SK-N-SH (cell line): ENCODE measurements at regions not wholly inside any gene's neighbourhood (a gene's known extent, or its start where the extent isn't known, plus 50 kb on each side); places are given as distances from the start of the nearest gene placed in this dataset.

Experiments used
- CTCF ChIA-PET: fragments of 300-600, 350-600 bp; formaldehyde crosslinking; extraction: SDS; loops from one replicate; lab custom pipeline; 2021; lab: Yijun Ruan, JAX
- POLR2A ChIA-PET: fragments of 350-600 bp; sonication (Branson Sonifier 250); formaldehyde crosslinking; extraction: SDS; loops from one replicate; lab custom pipeline; 2020; ENCODE audit warnings: antibody characterized with exemption, inconsistent platforms; lab: Yijun Ruan, JAX
- DNase-seq: peaks from one replicate; pipeline ENCODE4 v3.0.0; 2012
- H2AFZ ChIP-seq: fragments of 200-600 bp; sonication (generic); 2 replicates; pipeline ENCODE4 v1.8.1; 2016; ENCODE audit warnings: antibody characterized with exemption, mild to moderate bottlenecking, low read depth
- H3F3A ChIP-seq: fragments of 200-600 bp; sonication (generic); replicated peaks from 2 replicates; pipeline ENCODE3; 2016; ENCODE audit warnings: antibody characterized with exemption, mild to moderate bottlenecking; ENCODE audit not compliant: insufficient read depth
- H3K27ac ChIP-seq, 2 experiments: fragments of 200-500 bp in 1 of 2; fragments of 200-600 bp in 1 of 2; sonication (Bioruptor generic) in 1 of 2; sonication (generic), shearing (Covaris generic) in 1 of 2; 2 replicates each; pipeline versions ENCODE4 v1.5.1 to v1.6.1; 2014 to 2016; ENCODE audit warnings: low read depth in 2 of 2, inconsistent platforms in 1 of 2, low read length in 1 of 2, mild to moderate bottlenecking in 1 of 2, mixed read lengths in 1 of 2
- H3K27me3 ChIP-seq: fragments of 200-600 bp; sonication (generic), shearing (Covaris generic); 2 replicates; pipeline ENCODE4 v1.6.1; 2016; ENCODE audit warnings: mixed run types; ENCODE audit not compliant: insufficient read depth
- H3K36me3 ChIP-seq, 2 experiments: fragments of 200-500 bp in 1 of 2; fragments of 200-600 bp in 1 of 2; sonication (Bioruptor generic) in 1 of 2; sonication (generic) in 1 of 2; replicated peaks in 1 of 2; 2 replicates each; pipeline versions ENCODE3 to v1.5.1; 2014 to 2016; ENCODE audit warnings: low read length in 1 of 2, mild to moderate bottlenecking in 1 of 2; ENCODE audit not compliant: insufficient read depth in 2 of 2, control insufficient read depth in 1 of 2
- H3K4me1 ChIP-seq, 2 experiments: fragments of 200-500 bp in 1 of 2; fragments of 200-600 bp in 1 of 2; sonication (Bioruptor generic) in 1 of 2; sonication (generic), shearing (Covaris generic) in 1 of 2; 2 replicates each; pipeline versions ENCODE4 v1.5.1 to v1.6.1; 2014 to 2016; ENCODE audit warnings: low read depth in 1 of 2, low read length in 1 of 2, mixed run types in 1 of 2; ENCODE audit not compliant: insufficient read depth in 2 of 2, control insufficient read depth in 1 of 2
- H3K4me2 ChIP-seq: fragments of 200-600 bp; sonication (generic), shearing (Covaris generic); 2 replicates; pipeline ENCODE4 v1.6.1; 2017; ENCODE audit warnings: mixed run types
- H3K4me3 ChIP-seq, 2 experiments: fragments of 200-500 bp in 1 of 2; fragments of 200-600 bp in 1 of 2; sonication (Bioruptor generic) in 1 of 2; sonication (generic), shearing (Covaris generic) in 1 of 2; 2 replicates each; pipeline versions ENCODE4 v1.5.1 to v1.8.1; 2014 to 2016; ENCODE audit warnings: low read depth in 2 of 2, inconsistent platforms in 1 of 2, low read length in 1 of 2, mild to moderate bottlenecking in 1 of 2, mixed read lengths in 1 of 2, moderate library complexity in 1 of 2
- H3K79me2 ChIP-seq: fragments of 200-600 bp; sonication (generic); 2 replicates; pipeline ENCODE4 v1.8.1; 2017; ENCODE audit warnings: mild to moderate bottlenecking; ENCODE audit not compliant: insufficient read depth
- H3K9ac ChIP-seq: fragments of 200-600 bp; sonication (generic); 2 replicates; pipeline ENCODE4 v1.6.1; 2017; ENCODE audit warnings: mixed run types
- H3K9me2 ChIP-seq: fragments of 200-600 bp; sonication (generic); 2 replicates; pipeline ENCODE4 v1.6.1; 2017; ENCODE audit warnings: mixed run types
- H3K9me3 ChIP-seq: fragments of 200-600 bp; sonication (generic); 2 replicates; pipeline ENCODE4 v1.6.1; 2017; ENCODE audit warnings: mixed run types, mild to moderate bottlenecking, moderate library complexity
- H4K20me1 ChIP-seq: fragments of 200-600 bp; sonication (generic); 2 replicates; pipeline ENCODE4 v1.6.1; 2017; ENCODE audit warnings: mild to moderate bottlenecking, mixed run types; ENCODE audit not compliant: insufficient read depth
- CHD2 ChIP-seq: fragments of 150-350 bp; IDR thresholded peaks from 2 replicates; pipeline ENCODE4 v1.6.1; 2018; ENCODE audit warnings: low read length; ENCODE audit not compliant: partially characterized antibody
- ELF1 ChIP-seq: IDR thresholded peaks from 2 replicates; pipeline ENCODE4 v1.4.0; 2012
- EZH2phosphoT487 ChIP-seq: fragments of 200-600 bp; sonication (generic); IDR thresholded peaks from 2 replicates; pipeline ENCODE4 v1.6.1; 2017; ENCODE audit warnings: low read depth, mixed run types, mild to moderate bottlenecking, antibody characterized with exemption, moderate library complexity, borderline replicate concordance
- FOSL2 ChIP-seq: IDR thresholded peaks from 2 replicates; pipeline ENCODE4 v1.4.0; 2012; ENCODE audit warnings: low read depth, mild to moderate bottlenecking, moderate library complexity, borderline replicate concordance
- FOXM1 ChIP-seq: IDR thresholded peaks from 2 replicates; pipeline ENCODE4 v1.4.0; 2012; ENCODE audit warnings: low read depth, mild to moderate bottlenecking
- GABPA ChIP-seq: IDR thresholded peaks from 2 replicates; pipeline ENCODE4 v1.4.0; 2012; ENCODE audit warnings: low read depth, mild to moderate bottlenecking
- JUND ChIP-seq: IDR thresholded peaks from 2 replicates; pipeline ENCODE4 v1.4.0; 2012
- NFIC ChIP-seq: IDR thresholded peaks from 2 replicates; pipeline ENCODE4 v1.4.0; 2012; ENCODE audit warnings: borderline replicate concordance
- RCOR1 ChIP-seq: fragments of 150-350 bp; IDR thresholded peaks from 2 replicates; pipeline ENCODE4 v1.6.1; 2017; ENCODE audit warnings: antibody characterized with exemption, low read length
- RXRA ChIP-seq: IDR thresholded peaks from 2 replicates; pipeline ENCODE4 v1.4.0; 2012; ENCODE audit warnings: low read depth, mild to moderate bottlenecking, borderline replicate concordance
- SMC3 ChIP-seq: IDR thresholded peaks from 2 replicates; pipeline ENCODE4 v1.6.1; 2012; ENCODE audit warnings: low read depth, low read length, improper control_type of control experiment
- TCF12 ChIP-seq: IDR thresholded peaks from 2 replicates; pipeline ENCODE4 v1.4.0; 2012
- TEAD4 ChIP-seq: IDR thresholded peaks from 2 replicates; pipeline ENCODE4 v1.4.0; 2012; ENCODE audit warnings: mild to moderate bottlenecking, borderline replicate concordance; ENCODE audit not compliant: insufficient read depth
- WGBS: methylation state at CpG from one replicate; pipeline ENCODE4 v1.1.6; 2017; ENCODE audit warnings: low lambda C conversion rate; 5-methylcytosine and 5-hydroxymethylcytosine counted together
- TF ChIP-seq, protein P1 (sequence below): IDR thresholded peaks from 2 replicates; pipeline ENCODE4 v1.4.0; 2012; ENCODE audit warnings: low read depth, borderline replicate concordance
- TF ChIP-seq, protein P2 (sequence below): IDR thresholded peaks from 2 replicates; pipeline ENCODE4 v1.6.1; 2012; ENCODE audit warnings: mild to moderate bottlenecking, low read depth, low read length, moderate library complexity
- TF ChIP-seq, protein P3 (sequence below): fragments of 150-350 bp; IDR thresholded peaks from 2 replicates; pipeline ENCODE4 v1.6.1; 2017; ENCODE audit warnings: antibody characterized with exemption, low read length, low read depth, borderline replicate concordance

DNA sequence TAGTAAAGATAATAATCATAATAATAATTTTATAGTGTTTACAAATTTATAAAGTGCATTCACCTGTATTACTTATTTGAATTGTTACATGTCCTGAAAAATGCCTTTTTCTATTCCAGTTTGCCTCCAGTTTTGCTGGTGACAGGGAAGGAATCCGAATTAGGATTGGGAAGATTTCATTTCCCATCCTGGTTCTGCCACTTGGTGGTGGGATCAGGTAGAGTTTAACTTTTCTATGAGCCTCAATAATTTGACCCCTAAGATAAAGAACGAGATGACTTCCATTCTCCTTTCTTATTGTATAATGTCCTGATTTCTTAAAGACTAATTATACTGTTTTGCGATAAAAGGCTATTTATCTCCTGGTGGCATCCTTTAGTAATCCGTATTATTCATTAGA, 1090.9 kb downstream of the RAPGEF2 start:
- H3K4me3 ChIP-seq: no peak overlapping the region
- no peak for DNase-seq
- H3K79me2 ChIP-seq: no peaks in the 10 kb centered on the region
- CTCF ChIA-PET: no interaction called here
- no peaks in the 10 kb centered on the region for H3K27me3 ChIP-seq
- POLR2A ChIA-PET: no interaction called here
- no peak overlapping the region for H3K4me2 ChIP-seq
- TF ChIP-seq GABPA (no peak), FOXM1 (no peak), RXRA (no peak), TEAD4 (no peak), ELF1 (no peak)
- TF ChIP-seq, protein P1, sequence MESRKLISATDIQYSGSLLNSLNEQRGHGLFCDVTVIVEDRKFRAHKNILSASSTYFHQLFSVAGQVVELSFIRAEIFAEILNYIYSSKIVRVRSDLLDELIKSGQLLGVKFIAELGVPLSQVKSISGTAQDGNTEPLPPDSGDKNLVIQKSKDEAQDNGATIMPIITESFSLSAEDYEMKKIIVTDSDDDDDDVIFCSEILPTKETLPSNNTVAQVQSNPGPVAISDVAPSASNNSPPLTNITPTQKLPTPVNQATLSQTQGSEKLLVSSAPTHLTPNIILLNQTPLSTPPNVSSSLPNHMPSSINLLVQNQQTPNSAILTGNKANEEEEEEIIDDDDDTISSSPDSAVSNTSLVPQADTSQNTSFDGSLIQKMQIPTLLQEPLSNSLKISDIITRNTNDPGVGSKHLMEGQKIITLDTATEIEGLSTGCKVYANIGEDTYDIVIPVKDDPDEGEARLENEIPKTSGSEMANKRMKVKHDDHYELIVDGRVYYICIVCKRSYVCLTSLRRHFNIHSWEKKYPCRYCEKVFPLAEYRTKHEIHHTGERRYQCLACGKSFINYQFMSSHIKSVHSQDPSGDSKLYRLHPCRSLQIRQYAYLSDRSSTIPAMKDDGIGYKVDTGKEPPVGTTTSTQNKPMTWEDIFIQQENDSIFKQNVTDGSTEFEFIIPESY: no peak
- TF ChIP-seq, protein P2, sequence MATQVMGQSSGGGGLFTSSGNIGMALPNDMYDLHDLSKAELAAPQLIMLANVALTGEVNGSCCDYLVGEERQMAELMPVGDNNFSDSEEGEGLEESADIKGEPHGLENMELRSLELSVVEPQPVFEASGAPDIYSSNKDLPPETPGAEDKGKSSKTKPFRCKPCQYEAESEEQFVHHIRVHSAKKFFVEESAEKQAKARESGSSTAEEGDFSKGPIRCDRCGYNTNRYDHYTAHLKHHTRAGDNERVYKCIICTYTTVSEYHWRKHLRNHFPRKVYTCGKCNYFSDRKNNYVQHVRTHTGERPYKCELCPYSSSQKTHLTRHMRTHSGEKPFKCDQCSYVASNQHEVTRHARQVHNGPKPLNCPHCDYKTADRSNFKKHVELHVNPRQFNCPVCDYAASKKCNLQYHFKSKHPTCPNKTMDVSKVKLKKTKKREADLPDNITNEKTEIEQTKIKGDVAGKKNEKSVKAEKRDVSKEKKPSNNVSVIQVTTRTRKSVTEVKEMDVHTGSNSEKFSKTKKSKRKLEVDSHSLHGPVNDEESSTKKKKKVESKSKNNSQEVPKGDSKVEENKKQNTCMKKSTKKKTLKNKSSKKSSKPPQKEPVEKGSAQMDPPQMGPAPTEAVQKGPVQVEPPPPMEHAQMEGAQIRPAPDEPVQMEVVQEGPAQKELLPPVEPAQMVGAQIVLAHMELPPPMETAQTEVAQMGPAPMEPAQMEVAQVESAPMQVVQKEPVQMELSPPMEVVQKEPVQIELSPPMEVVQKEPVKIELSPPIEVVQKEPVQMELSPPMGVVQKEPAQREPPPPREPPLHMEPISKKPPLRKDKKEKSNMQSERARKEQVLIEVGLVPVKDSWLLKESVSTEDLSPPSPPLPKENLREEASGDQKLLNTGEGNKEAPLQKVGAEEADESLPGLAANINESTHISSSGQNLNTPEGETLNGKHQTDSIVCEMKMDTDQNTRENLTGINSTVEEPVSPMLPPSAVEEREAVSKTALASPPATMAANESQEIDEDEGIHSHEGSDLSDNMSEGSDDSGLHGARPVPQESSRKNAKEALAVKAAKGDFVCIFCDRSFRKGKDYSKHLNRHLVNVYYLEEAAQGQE: no peak
- H3K9me3 ChIP-seq: no peaks in the 10 kb centered on the region; the same call in 1 of the 2 replicates
- no peaks in the 10 kb centered on the region for H3K36me3 ChIP-seq
- no peaks in the 10 kb centered on the region for H3K9me2 ChIP-seq
- H3F3A ChIP-seq: no peaks in the 10 kb centered on the region
- H2AFZ ChIP-seq: no peak overlapping the region
- H3K27ac ChIP-seq: no peak overlapping the region
- no peaks in the 10 kb centered on the region for H4K20me1 ChIP-seq
- H3K9ac ChIP-seq: no peak overlapping the region
- H3K4me1 ChIP-seq: no peaks in the 10 kb centered on the region
- WGBS: 33% methylated on average over 4 of the region's 4 CpGs

DNA sequence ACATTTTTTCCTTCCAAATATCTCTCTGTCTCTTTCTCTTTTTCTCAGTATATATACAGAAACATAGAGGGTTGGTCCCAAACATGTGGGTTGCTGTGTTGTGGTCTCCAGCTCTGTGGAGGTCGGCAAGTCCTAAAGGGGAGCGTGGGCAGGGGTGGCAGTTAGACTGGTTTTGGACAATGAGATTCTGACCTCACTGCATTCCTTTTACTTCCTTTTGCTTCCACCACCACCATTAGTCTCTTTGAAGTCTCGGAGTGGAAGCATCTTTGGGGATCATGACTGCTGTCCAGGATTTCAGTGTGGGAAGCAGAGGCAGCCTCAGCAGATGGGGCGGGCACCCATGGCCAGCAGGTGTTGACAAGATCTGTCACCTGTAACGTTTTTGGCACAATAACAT, 1091.8 kb downstream of the RAPGEF2 start:
- Histone ChIP-seq H3K9me2 (no peaks in the 10 kb centered on the region), H3K36me3 (no peaks in the 10 kb centered on the region), H4K20me1 (no peaks in the 10 kb centered on the region), H3K79me2 (no peaks in the 10 kb centered on the region), H3K4me2 (no peak overlapping the region), H2AFZ (no peak overlapping the region), H3K4me1 (no peaks in the 10 kb centered on the region), H3K27me3 (no peaks in the 10 kb centered on the region), H3K9me3 (peaks cover under 1% of the 10 kb centered on the region; the same call in 1 of the 2 replicates), H3K4me3 (no peak overlapping the region), H3F3A (no peaks in the 10 kb centered on the region), H3K9ac (no peak overlapping the region), H3K27ac (no peak overlapping the region)
- no peak for DNase-seq
- WGBS: 43% methylated on average over 5 of the region's 5 CpGs
- ChIA-PET POLR2A (no interaction called here), CTCF (no interaction called here)
- no peak for TF ChIP-seq NFIC
- TF ChIP-seq, protein P3, sequence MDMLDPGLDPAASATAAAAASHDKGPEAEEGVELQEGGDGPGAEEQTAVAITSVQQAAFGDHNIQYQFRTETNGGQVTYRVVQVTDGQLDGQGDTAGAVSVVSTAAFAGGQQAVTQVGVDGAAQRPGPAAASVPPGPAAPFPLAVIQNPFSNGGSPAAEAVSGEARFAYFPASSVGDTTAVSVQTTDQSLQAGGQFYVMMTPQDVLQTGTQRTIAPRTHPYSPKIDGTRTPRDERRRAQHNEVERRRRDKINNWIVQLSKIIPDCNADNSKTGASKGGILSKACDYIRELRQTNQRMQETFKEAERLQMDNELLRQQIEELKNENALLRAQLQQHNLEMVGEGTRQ: no peak
- TF ChIP-seq JUND: no peak
- no peak for TF ChIP-seq SMC3
- TF ChIP-seq RCOR1: no peak
- no peak for TF ChIP-seq CHD2
- no peak for TF ChIP-seq FOSL2
- no peak for TF ChIP-seq TCF12
- no peak for TF ChIP-seq RXRA
- TF ChIP-seq EZH2phosphoT487: no peak
